HCT116 (cell line): ENCODE measurements at regions not wholly inside any gene's neighbourhood (a gene's known extent, or its start where the extent isn't known, plus 50 kb on each side); places are given as distances from the start of the nearest gene placed in this dataset.

Experiments
- ATAC-seq: fragments of 200-7000 bp; cut with Tn5 transposase; 2 replicates; pipeline ENCODE4 v1.9.1; 2020; ENCODE audit warnings: mild to moderate bottlenecking, moderate library complexity
- BruUV-seq: library from RNA; stranded (reverse); fragments of 400-500 nt; replicated peaks from 2 replicates; lab custom pipeline; 2021; lab: Mats Ljungman, UMichigan
- CTCF ChIA-PET: fragments of 300-600 bp; sonication (Branson Sonifier 250); formaldehyde crosslinking; loops from one replicate; lab custom pipeline; 2021; ENCODE audit warnings: antibody characterized with exemption; lab: Charles Lee
- POLR2A ChIA-PET: fragments of 300-600, 350-600 bp; sonication (Branson Sonifier 250); formaldehyde crosslinking; loops from one replicate; lab custom pipeline; 2021; ENCODE audit warnings: antibody characterized with exemption; lab: Charles Lee
- RAD21 ChIA-PET, 2 experiments: fragments of 300-600 bp; sonication (Branson Sonifier 250); formaldehyde crosslinking; loops; one replicate each; lab custom pipeline; 2023; ENCODE audit warnings: low total read pairs in 2 of 2; ENCODE audit not compliant: uncharacterized antibody in 2 of 2, unreplicated experiment in 2 of 2, low non-redundant PET in 1 of 2; lab: Charles Lee
- DNase-seq: peaks from one replicate; pipeline ENCODE4 v3.0.0-alpha.2; 2010; ENCODE audit warnings: low read depth, low spot score
- H2AFZ ChIP-seq: fragments of 200-600 bp; shearing (Covaris generic), sonication (generic); 2 replicates; pipeline ENCODE4 v1.6.1; 2017; ENCODE audit warnings: low read depth, mixed run types, mixed read lengths, antibody characterized with exemption, low read length; ENCODE audit not compliant: poor library complexity, severe bottlenecking
- H3K27ac ChIP-seq: 2 replicates; pipeline ENCODE4 v1.5.1; 2012; ENCODE audit warnings: low read depth, low read length
- H3K27me3 ChIP-seq: fragments of 200-600 bp; sonication (generic); 2 replicates; pipeline ENCODE4 v1.6.1; 2016; ENCODE audit warnings: mixed run types, low read length, mixed read lengths; ENCODE audit not compliant: insufficient read depth
- H3K36me3 ChIP-seq, 2 experiments: fragments of 200-500 bp in 1 of 2; fragments of 200-600 bp in 1 of 2; sonication (Bioruptor generic) in 1 of 2; sonication (generic) in 1 of 2; 2 replicates each; pipeline versions ENCODE4 v1.5.1 to v1.6.1; 2014 to 2016; ENCODE audit warnings: low read length in 2 of 2, inconsistent platforms in 1 of 2, mixed read lengths in 1 of 2, mixed run types in 1 of 2; ENCODE audit not compliant: insufficient read depth in 2 of 2, control insufficient read depth in 1 of 2
- H3K4me1 ChIP-seq, 2 experiments: fragments of 200-600 bp in 1 of 2; sonication (generic) in 1 of 2; 2 replicates each; pipeline versions ENCODE4 v1.5.1 to v1.6.1; 2012 to 2017; ENCODE audit warnings: low read length in 2 of 2, inconsistent platforms in 1 of 2, mild to moderate bottlenecking in 1 of 2, mixed read lengths in 1 of 2, mixed run types in 1 of 2, moderate library complexity in 1 of 2; ENCODE audit not compliant: insufficient read depth in 2 of 2, control insufficient read depth in 1 of 2
- H3K4me2 ChIP-seq: fragments of 200-600 bp; sonication (generic); 2 replicates; pipeline ENCODE4 v1.6.1; 2017; ENCODE audit warnings: mixed run types, low read length, mixed read lengths
- H3K4me3 ChIP-seq, 2 experiments: fragments of 200-600 bp in 1 of 2; sonication (generic) in 1 of 2; replicated peaks in 1 of 2; 2 replicates each; pipeline ENCODE4 v1.5.1; 2011 to 2016; ENCODE audit warnings: low read length in 2 of 2, control low read depth in 1 of 2, low read depth in 1 of 2, mild to moderate bottlenecking in 1 of 2, mixed read lengths in 1 of 2, mixed run types in 1 of 2
- H3K79me2 ChIP-seq: fragments of 200-600 bp; sonication (generic); 2 replicates; pipeline ENCODE4 v1.6.1; 2017; ENCODE audit warnings: mild to moderate bottlenecking, mixed run types, low read length, moderate library complexity, mixed read lengths; ENCODE audit not compliant: insufficient read depth
- H3K9ac ChIP-seq: fragments of 200-600 bp; sonication (generic); 2 replicates; pipeline ENCODE4 v1.6.1; 2016; ENCODE audit warnings: low read length, mixed read lengths
- H3K9me2 ChIP-seq: fragments of 200-600 bp; sonication (generic), shearing (Covaris generic); 2 replicates; pipeline ENCODE4 v1.6.1; 2017; ENCODE audit warnings: mixed run types, mild to moderate bottlenecking, moderate library complexity; ENCODE audit not compliant: insufficient read depth
- H3K9me3 ChIP-seq, 2 experiments: fragments of 200-500 bp in 1 of 2; fragments of 200-600 bp in 1 of 2; sonication (Bioruptor generic) in 1 of 2; sonication (generic) in 1 of 2; 2 replicates each; pipeline ENCODE4 v1.6.1; 2014 to 2017; ENCODE audit warnings: low read length in 2 of 2, mixed read lengths in 2 of 2, inconsistent platforms in 1 of 2, low read depth in 1 of 2, mild to moderate bottlenecking in 1 of 2, mixed run types in 1 of 2, moderate library complexity in 1 of 2; ENCODE audit not compliant: control insufficient read depth in 1 of 2, insufficient read depth in 1 of 2
- H4K20me1 ChIP-seq: fragments of 200-600 bp; sonication (generic), shearing (Covaris generic); 2 replicates; pipeline ENCODE4 v1.6.1; 2017; ENCODE audit warnings: mixed run types, mild to moderate bottlenecking, moderate library complexity; ENCODE audit not compliant: insufficient read depth
- ATF3 ChIP-seq: IDR thresholded peaks from 2 replicates; pipeline ENCODE4 v1.6.1; 2012
- CEBPB ChIP-seq: IDR thresholded peaks from 2 replicates; pipeline ENCODE4 v1.6.1; 2012; ENCODE audit warnings: low read depth
- CTCF ChIP-seq, 3 experiments: fragments of 200-600 bp in 1 of 3; sonication (generic) in 1 of 3; IDR thresholded peaks in 2 of 3; conservative IDR thresholded peaks in 1 of 3; 2 replicates each; pipeline ENCODE4 v1.5.1; 2012 to 2017; ENCODE audit warnings: low read depth in 2 of 3, low read length in 2 of 3, antibody characterized with exemption in 1 of 3, borderline replicate concordance in 1 of 3, control low read depth in 1 of 3, mild to moderate bottlenecking in 1 of 3, mixed read lengths in 1 of 3, mixed run types in 1 of 3, moderate library complexity in 1 of 3; ENCODE audit not compliant: insufficient read depth in 1 of 3
- ELF1 ChIP-seq: IDR thresholded peaks from 2 replicates; pipeline ENCODE4 v1.6.1; 2012; ENCODE audit warnings: low read depth, borderline replicate concordance
- EZH2phosphoT487 ChIP-seq: fragments of 200-600 bp; IDR thresholded peaks from 2 replicates; pipeline ENCODE4 v1.6.1; 2018; ENCODE audit warnings: antibody characterized with exemption, borderline replicate concordance
- JUND ChIP-seq: IDR thresholded peaks from 2 replicates; pipeline ENCODE4 v1.6.1; 2012
- POLR2A ChIP-seq: IDR thresholded peaks from 2 replicates; pipeline ENCODE4 v1.7.0; 2011; ENCODE audit warnings: borderline replicate concordance; ENCODE audit not compliant: insufficient read depth, insufficient read length; ENCODE audit errors: extremely low read depth
- POLR2AphosphoS5 ChIP-seq: IDR thresholded peaks from 2 replicates; pipeline ENCODE4 v1.6.1; 2011; ENCODE audit warnings: mild to moderate bottlenecking, low read depth, low read length, moderate library complexity
- REST ChIP-seq: IDR thresholded peaks from 2 replicates; pipeline ENCODE4 v1.6.1; 2012; ENCODE audit warnings: low read depth
- SIN3A ChIP-seq: IDR thresholded peaks from 2 replicates; pipeline ENCODE4 v1.6.1; 2012; ENCODE audit warnings: low read depth
- TCF7L2 ChIP-seq: IDR thresholded peaks from 2 replicates; pipeline ENCODE4 v1.7.0; 2011; ENCODE audit warnings: borderline replicate concordance, inconsistent platforms; ENCODE audit not compliant: insufficient read depth, insufficient read length; ENCODE audit errors: extremely low read depth
- ZFX ChIP-seq: fragments of 450-650 bp; IDR thresholded peaks from 2 replicates; pipeline ENCODE4 v1.6.1; 2017
- ZNF274 ChIP-seq: fragments of 200-500 bp; sonication (Bioruptor generic); IDR thresholded peaks from 2 replicates; pipeline ENCODE4 v1.6.1; 2014; ENCODE audit warnings: mild to moderate bottlenecking, low read depth, low read length, inconsistent platforms
- intact Hi-C: fragments of 100-400 bp; cut with micrococcal nuclease; formaldehyde crosslinking; loops from 2 replicates; pipeline ENCODE4 v1.10.0; 2022

GRCh38 chr3:40780291-40780924, 255.6 kb downstream of the ZNF621 start:
- BruUV-seq: no TSS peak
- H3K79me2 ChIP-seq: no peaks in the 10 kb centered on the region
- no peaks in the 10 kb centered on the region for H3K36me3 ChIP-seq
- intact Hi-C loops: no loop called here
- no peaks in the 10 kb centered on the region for H3K9me3 ChIP-seq
- no peaks in the 10 kb centered on the region for H3K9me2 ChIP-seq
- ChIA-PET RAD21 (no interaction called here), POLR2A (no interaction called here), CTCF (no interaction called here)
- no peak overlapping the region for H3K27ac ChIP-seq
- ATAC-seq (no peak), DNase-seq (no peak)
- H3K4me1 ChIP-seq: no peaks in the 10 kb centered on the region
- no peaks in the 10 kb centered on the region for H4K20me1 ChIP-seq
- H2AFZ ChIP-seq: no peak overlapping the region
- H3K27me3 ChIP-seq: peaks cover 39% of the 10 kb centered on the region
- TF ChIP-seq ATF3: no peak
- no peak for TF ChIP-seq POLR2A
- no peak for TF ChIP-seq EZH2phosphoT487
- no peak for TF ChIP-seq ZFX
- no peak for TF ChIP-seq POLR2AphosphoS5
- TF ChIP-seq TCF7L2: no peak
- TF ChIP-seq JUND: no peak
- TF ChIP-seq SIN3A: no peak
- TF ChIP-seq ZNF274: no peak
- no peak for TF ChIP-seq ELF1
- H3K9ac ChIP-seq: no peak overlapping the region
- H3K4me3 ChIP-seq: no peak overlapping the region
- no peak overlapping the region for H3K4me2 ChIP-seq

- ChIA-PET RAD21 (no interaction called here), POLR2A (no interaction called here), CTCF (no interaction called here)
- BruUV-seq: no TSS peak
- H2AFZ ChIP-seq: no peak overlapping the region
- H3K4me3 ChIP-seq: no peak overlapping the region
- no peaks in the 10 kb centered on the region for H3K4me1 ChIP-seq
- H3K36me3 ChIP-seq: no peaks in the 10 kb centered on the region
- H3K27me3 ChIP-seq: peaks cover 35% of the 10 kb centered on the region
- no peak overlapping the region for H3K4me2 ChIP-seq
- no peaks in the 10 kb centered on the region for H3K79me2 ChIP-seq
- intact Hi-C loops: no loop called here
- ATAC-seq: no peak
- no peaks in the 10 kb centered on the region for H3K9me2 ChIP-seq
- no peak overlapping the region for H3K9ac ChIP-seq
- no peaks in the 10 kb centered on the region for H4K20me1 ChIP-seq
- H3K9me3 ChIP-seq: no peaks in the 10 kb centered on the region
- DNase-seq: no peak
- no peak overlapping the region for H3K27ac ChIP-seq
- TF ChIP-seq REST: no peak
- no peak for TF ChIP-seq POLR2AphosphoS5
- no peak for TF ChIP-seq ZNF274
- no peak for TF ChIP-seq SIN3A
- TF ChIP-seq CEBPB: no peak
- TF ChIP-seq CTCF (IDR thresholded peaks at IDR 0.05 in 2 of 3, conservative IDR thresholded peaks at IDR 0.05 in 1 of 3; ENCODE audit: borderline replicate concordance in 1 of 3, insufficient read depth in 1 of 3, low read depth in 2 of 3, low read length in 2 of 3): no peak
- no peak for TF ChIP-seq ATF3
- no peak for TF ChIP-seq TCF7L2
- TF ChIP-seq EZH2phosphoT487: no peak
- no peak for TF ChIP-seq ZFX
Measured at GRCh38 chr3:40780925-40781406, 256.2 kb downstream of the ZNF621 start.
